ENCODE measurements at regions not wholly inside any gene's neighbourhood (a gene's known extent, or its start where the extent isn't known, plus 50 kb on each side); places are given as distances from the start of the nearest gene placed in this dataset.

GRCh38 chr9:87290241-87291052 is 207.2 kb upstream of the DAPK1 start:
- no peak for ATAC-seq

GRCh38 chr9:87292449-87293191 is 205.0 kb upstream of the DAPK1 start:
- no peak for ATAC-seq

- no peak for ATAC-seq
These were observed 203.5 kb upstream of the DAPK1 start for GRCh38 chr9:87294126-87294525.

- no peak for ATAC-seq
These were observed 196.8 kb upstream of the DAPK1 start for GRCh38 chr9:87300915-87301314.

- no peak for ATAC-seq
These were observed 196.3 kb upstream of the DAPK1 start for GRCh38 chr9:87301371-87301770.

- ATAC-seq, result no peak
These were observed 192.5 kb upstream of the DAPK1 start for GRCh38 chr9:87305151-87305550.

GRCh38 chr9:87306006-87306405 is 191.7 kb upstream of the DAPK1 start:
- ATAC-seq, result no peak

GRCh38 chr9:87307848-87308247 is 189.8 kb upstream of the DAPK1 start:
- no peak for ATAC-seq

GRCh38 chr9:87309236-87309635 is 188.4 kb upstream of the DAPK1 start:
- no peak for ATAC-seq

GRCh38 chr9:87310827-87311523 is 186.7 kb upstream of the DAPK1 start:
- no peak for ATAC-seq

GRCh38 chr9:87319656-87320055 is 178.0 kb upstream of the DAPK1 start:
- ATAC-seq, result no peak

- ATAC-seq, result no peak
These were observed 177.4 kb upstream of the DAPK1 start for GRCh38 chr9:87320146-87320884.

GRCh38 chr9:87322840-87323635 is 174.6 kb upstream of the DAPK1 start:
- ATAC-seq, result no peak

- no peak for ATAC-seq
These were observed 173.7 kb upstream of the DAPK1 start for GRCh38 chr9:87323928-87324327.

GRCh38 chr9:87324613-87325194 is 173.0 kb upstream of the DAPK1 start:
- peak; percentile 63 for ATAC-seq

GRCh38 chr9:87327575-87328125 is 170.0 kb upstream of the DAPK1 start:
- ATAC-seq, result peak; percentile 53

- peak; percentile 59 for ATAC-seq
These were observed 163.9 kb upstream of the DAPK1 start for GRCh38 chr9:87333802-87334201.

- ATAC-seq, result no peak
These were observed 163.3 kb upstream of the DAPK1 start for GRCh38 chr9:87334366-87334765.

GRCh38 chr9:87336407-87336806 is 161.3 kb upstream of the DAPK1 start:
- ATAC-seq, result no peak

GRCh38 chr9:87336914-87337333 is 160.7 kb upstream of the DAPK1 start:
- ATAC-seq, result peak; percentile 58

Data from esophagus mucosa (tissue), 1 donor.